Ovary (tissue), 7 donors: ENCODE measurements at regions not wholly inside any gene's neighbourhood (a gene's known extent, or its start where the extent isn't known, plus 50 kb on each side); places are given as distances from the start of the nearest gene placed in this dataset.

Source experiments
- DNase-seq, 5 donors: peaks; one replicate each; pipeline ENCODE4 v3.0.0-alpha.2; 2019 to 2020
- H3K27ac ChIP-seq, 2 donors: fragments of 200-600 bp; one replicate each; pipeline versions ENCODE4 v1.5.1 to v1.8.0; 2019 to 2022
- H3K27me3 ChIP-seq: fragments of 200-600 bp; one replicate; pipeline ENCODE4 v1.8.0; 2022
- H3K36me3 ChIP-seq: fragments of 200-600 bp; sonication (generic); one replicate; pipeline ENCODE4 v1.5.1; 2019
- H3K4me1 ChIP-seq: one replicate; pipeline ENCODE4 v1.8.1; 2013; ENCODE audit warnings: mild to moderate bottlenecking, moderate library complexity; ENCODE audit not compliant: insufficient read depth
- H3K4me3 ChIP-seq: fragments of 200-600 bp; sonication (generic); one replicate; pipeline ENCODE4 v1.5.1; 2017
- H3K9me3 ChIP-seq, 2 donors: fragments of 200-600 bp in 1 of 2; sonication (generic) in 1 of 2; one replicate each; pipeline versions ENCODE4 v1.5.1 to v1.8.1; 2013 to 2019; ENCODE audit warnings: mild to moderate bottlenecking in 1 of 2, moderate library complexity in 1 of 2
- CTCF ChIP-seq, 3 donors: fragments of 450-650 bp in 2 of 3; fragments of 200-600 bp in 1 of 3; IDR thresholded peaks; one replicate each; pipeline versions ENCODE4 v1.5.1 to v1.8.0; 2016 to 2022; ENCODE audit warnings: antibody characterized with exemption in 3 of 3, mild to moderate bottlenecking in 1 of 3
- EP300 ChIP-seq: sonication (generic); formaldehyde crosslinking; IDR thresholded peaks from one replicate; pipeline ENCODE4 v1.6.1; 2017; ENCODE audit warnings: antibody characterized with exemption
- POLR2A ChIP-seq: fragments of 450-650 bp; IDR thresholded peaks from one replicate; pipeline ENCODE4 v1.6.1; 2017; ENCODE audit warnings: antibody characterized with exemption, mild to moderate bottlenecking, moderate library complexity
- WGBS, 3 donors: extraction: QIAGEN DNeasy Blood & Tissue Kit in 1 of 3; methylation state at CpG; one replicate each; pipeline versions ENCODE4 v1.1.5 to v1.1.7; 2013 to 2017; 5-methylcytosine and 5-hydroxymethylcytosine counted together
- intact Hi-C, 4 donors: fragments of 100-400 bp; cut with DNase I; formaldehyde crosslinking; loops; one replicate each; pipeline versions ENCODE4 v1.11.0 to v1.15.1; 2022 to 2023
- donor health status: DM: no; HTN: no; CAD: no; lungs with moderate emphysema.
- donor health status: DM: no; HTN: no; CAD: no.
- donor health status: Bipolar disorder and iron deficiency.
- donor health status: DM: no; HTN: no; CAD: no.
- donor health status: DM: yes; HTN: yes; CAD: no.

- Histone ChIP-seq H3K4me3 (no peak overlapping the region), H3K27ac (no peak overlapping the region), H3K27me3 (no peaks in the 10 kb centered on the region), H3K4me1 (no peaks in the 10 kb centered on the region), H3K9me3 (no peaks in the 10 kb centered on the region), H3K36me3 (no peaks in the 10 kb centered on the region)
- intact Hi-C loops: no loop called here
- 71 to 77% (median 75%) methylated on average over 6 of the region's 6 CpGs for WGBS, 3 donors
- DNase-seq: no peak
- TF ChIP-seq EP300 (no peak), POLR2A (no peak), CTCF (IDR thresholded peaks at IDR 0.05) (no peak)
These were observed 400.1 kb upstream of the NRP1 start for GRCh38 chr10:33734393-33735155.

GRCh38 chr10:33733058-33733457 lies 398.6 kb upstream of the NRP1 start:
- Histone ChIP-seq H3K4me1 (no peaks in the 10 kb centered on the region), H3K36me3 (no peaks in the 10 kb centered on the region), H3K27me3 (no peaks in the 10 kb centered on the region), H3K4me3 (no peak overlapping the region), H3K27ac (no peak overlapping the region), H3K9me3 (no peaks in the 10 kb centered on the region)
- intact Hi-C loops: no loop called here
- no peak for TF ChIP-seq POLR2A
- TF ChIP-seq CTCF (IDR thresholded peaks at IDR 0.05): no peak
- TF ChIP-seq EP300: no peak
- 89 to 92% (median 90%) methylated on average over 3 of the region's 3 CpGs for WGBS, 3 donors
- no peak for DNase-seq

GRCh38 chr10:33732161-33732680 lies 397.8 kb upstream of the NRP1 start:
- Histone ChIP-seq H3K9me3 (no peaks in the 10 kb centered on the region), H3K27ac (no peak overlapping the region), H3K4me1 (no peaks in the 10 kb centered on the region), H3K4me3 (no peak overlapping the region), H3K36me3 (no peaks in the 10 kb centered on the region), H3K27me3 (no peaks in the 10 kb centered on the region)
- TF ChIP-seq POLR2A (no peak), CTCF (IDR thresholded peaks at IDR 0.05) (no peak), EP300 (no peak)
- 52 to 54% (median 53%) methylated on average over 8 of the region's 8 CpGs for WGBS, 3 donors
- no peak for DNase-seq
- intact Hi-C loops: no loop called here

- no peak for DNase-seq
- no peak overlapping the region for H3K27ac ChIP-seq
- 78 to 92% (median 90%) methylated on average over 6 of the region's 6 CpGs for WGBS, 3 donors
These were observed 396.9 kb upstream of the NRP1 start for GRCh38 chr10:33731322-33731721.

More at GRCh38 chr10:33731322-33731721, 396.9 kb upstream of the NRP1 start:
- Histone ChIP-seq H3K27me3 (no peaks in the 10 kb centered on the region), H3K9me3 (no peaks in the 10 kb centered on the region), H3K4me3 (no peak overlapping the region), H3K36me3 (no peaks in the 10 kb centered on the region), H3K4me1 (no peaks in the 10 kb centered on the region)
- intact Hi-C loops: no loop called here
- TF ChIP-seq POLR2A: no peak
- no peak for TF ChIP-seq CTCF (IDR thresholded peaks at IDR 0.05)
- TF ChIP-seq EP300: no peak
